ENCODE measurements at regions not wholly inside any gene's neighbourhood (a gene's known extent, or its start where the extent isn't known, plus 50 kb on each side); places are given as distances from the start of the nearest gene placed in this dataset.

DNA sequence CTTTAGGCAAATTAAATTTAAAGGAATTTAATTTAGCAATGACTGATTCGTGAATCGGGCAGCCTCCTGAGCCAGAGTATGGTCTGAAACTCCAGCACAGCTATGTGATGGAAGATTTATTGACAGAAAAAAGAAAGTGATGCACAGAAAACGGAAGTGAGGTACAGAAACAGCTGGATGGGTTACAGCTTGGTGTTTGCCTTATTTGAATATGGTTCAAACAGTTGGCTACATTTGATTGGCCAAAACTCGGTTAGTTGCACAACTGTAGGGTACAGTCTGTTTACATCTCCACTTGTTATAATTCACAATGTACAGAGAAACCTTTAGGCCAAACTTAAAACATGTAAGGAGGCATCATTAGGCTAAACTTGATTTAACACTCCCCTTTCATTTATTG is 1716.1 kb upstream of the C9orf72 start:
- Mint-ChIP-seq H3K4me1 (no peaks in the 10 kb centered on the region), H3K4me3 (no peak overlapping the region), H3K27ac (no peak overlapping the region), H3K27me3 (no peaks in the 10 kb centered on the region), H3K9me3 (peaks cover 0 to 14% (median 5%) of the 10 kb centered on the region in 9 donors), H3K36me3 (peaks cover 0 to 2% (median 0%) of the 10 kb centered on the region in 3 donors)
- POLR2A ChIA-PET, result no interaction called here
- DNase-seq (no peak), ATAC-seq (no peak)

DNA sequence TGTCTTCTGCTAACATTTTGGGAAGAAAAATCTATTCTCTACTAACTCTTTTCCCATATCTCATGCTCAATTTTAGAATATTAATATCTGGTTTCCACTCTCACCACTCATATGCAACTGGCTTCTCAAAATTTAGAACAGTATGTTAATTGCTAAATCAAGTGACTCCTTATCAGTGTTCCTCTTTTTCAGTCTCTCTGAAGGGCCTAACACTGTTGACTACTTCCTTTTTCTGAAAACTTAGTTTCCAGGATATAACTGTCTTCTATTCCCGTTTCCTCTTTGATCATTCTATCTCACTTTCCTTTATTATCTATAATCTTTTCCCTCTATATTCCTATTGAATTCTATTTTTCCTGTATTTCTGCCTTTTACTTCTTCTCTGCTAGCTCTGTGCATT is 1717.2 kb upstream of the C9orf72 start:
- H3K27ac Mint-ChIP-seq, result no peak overlapping the region
- POLR2A ChIA-PET, result no interaction called here
- ATAC-seq, result no peak
- no peak overlapping the region for H3K4me3 Mint-ChIP-seq
- DNase-seq, result no peak
- H3K36me3 Mint-ChIP-seq, result peaks cover 0 to 2% (median 0%) of the 10 kb centered on the region in 3 donors
- no peaks in the 10 kb centered on the region for H3K4me1 Mint-ChIP-seq
- no peaks in the 10 kb centered on the region for H3K27me3 Mint-ChIP-seq
- peaks cover 0 to 22% (median 6%) of the 10 kb centered on the region in 9 donors for H3K9me3 Mint-ChIP-seq

DNA sequence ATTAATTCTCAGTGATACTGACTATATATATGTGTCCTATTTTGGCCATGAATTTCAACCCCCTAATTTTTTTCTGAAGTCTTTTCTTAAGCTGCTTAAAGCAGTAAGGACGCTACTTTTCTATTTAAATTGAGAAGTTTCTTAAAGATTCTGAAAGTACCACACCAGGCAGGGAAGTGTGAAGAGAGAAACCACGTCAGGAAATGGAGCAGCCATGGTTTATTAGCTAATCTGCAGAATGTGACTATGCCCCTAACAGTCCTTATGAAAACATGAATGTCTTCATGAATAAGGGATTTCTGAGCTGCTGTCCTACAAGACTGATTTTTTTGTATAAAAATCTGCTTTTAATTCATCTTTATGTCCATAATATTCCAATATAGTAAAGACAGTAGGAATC is 1724.3 kb upstream of the C9orf72 start:
- no peaks in the 10 kb centered on the region for H3K4me1 Mint-ChIP-seq
- POLR2A ChIA-PET, result no interaction called here
- no peak overlapping the region for H3K27ac Mint-ChIP-seq
- DNase-seq (no peak), ATAC-seq (no peak)
- H3K27me3 Mint-ChIP-seq, result peaks cover 0 to 11% (median 0%) of the 10 kb centered on the region in 5 donors
- H3K36me3 Mint-ChIP-seq, result peaks cover 0 to 2% (median 0%) of the 10 kb centered on the region in 3 donors
- H3K9me3 Mint-ChIP-seq, result peaks cover 5 to 37% (median 13%) of the 10 kb centered on the region in 9 donors
- H3K4me3 Mint-ChIP-seq, result no peak overlapping the region

DNA sequence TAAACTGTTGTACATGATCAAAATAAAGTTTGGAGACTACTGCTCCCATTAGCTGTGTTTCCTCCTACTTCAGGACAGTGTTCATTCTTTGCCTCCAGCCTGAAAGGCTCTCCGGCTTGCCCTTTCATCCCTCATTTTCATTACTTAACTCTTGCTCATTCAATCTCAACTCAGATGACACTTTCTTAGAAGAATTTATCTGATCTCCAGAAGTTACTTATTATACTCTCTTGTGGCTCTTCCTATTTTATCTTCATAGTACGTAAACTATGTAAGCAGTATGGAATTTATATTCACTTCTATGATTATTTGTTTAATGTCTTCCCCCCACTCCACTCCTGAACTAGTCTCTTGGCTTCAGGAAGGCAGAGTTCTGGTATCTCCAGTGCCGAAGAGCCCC is 1737.9 kb upstream of the C9orf72 start:
- no peak for DNase-seq
- H3K36me3 Mint-ChIP-seq, result no peaks in the 10 kb centered on the region
- peaks cover 0 to 1% (median 0%) of the 10 kb centered on the region in 5 donors for H3K27me3 Mint-ChIP-seq
- no peak overlapping the region for H3K4me3 Mint-ChIP-seq
- POLR2A ChIA-PET, result no interaction called here
- H3K9me3 Mint-ChIP-seq, result peaks cover 0 to 9% (median 0%) of the 10 kb centered on the region in 9 donors
- H3K4me1 Mint-ChIP-seq, result no peaks in the 10 kb centered on the region
- ATAC-seq, result no peak
- H3K27ac Mint-ChIP-seq, result no peak overlapping the region

DNA sequence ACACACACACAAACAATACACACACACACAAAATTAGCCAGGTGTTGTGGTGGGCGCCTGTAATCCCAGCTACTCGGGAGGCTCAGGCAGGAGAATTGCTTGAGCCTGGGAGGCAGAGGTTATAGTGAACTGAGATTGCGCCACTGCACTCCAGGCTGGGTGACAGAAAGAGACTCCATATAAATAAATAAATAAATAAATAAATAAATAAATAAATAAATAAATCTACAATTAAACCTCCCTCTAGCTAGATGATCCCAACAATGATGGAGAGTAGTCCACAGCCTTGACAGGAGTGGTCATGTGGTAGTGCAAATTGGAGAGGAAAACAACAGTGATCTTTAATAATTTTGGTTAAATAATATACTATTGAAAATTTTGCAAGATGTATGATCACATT is 1739.0 kb upstream of the C9orf72 start:
- Mint-ChIP-seq H3K9me3 (peaks cover 0 to 6% (median 2%) of the 10 kb centered on the region in 9 donors), H3K27me3 (peaks cover 0 to 1% (median 0%) of the 10 kb centered on the region in 5 donors), H3K4me1 (no peaks in the 10 kb centered on the region), H3K4me3 (no peak overlapping the region), H3K27ac (no peak overlapping the region), H3K36me3 (no peaks in the 10 kb centered on the region)
- POLR2A ChIA-PET, result no interaction called here
- no peak for DNase-seq
- ATAC-seq, result no peak

DNA sequence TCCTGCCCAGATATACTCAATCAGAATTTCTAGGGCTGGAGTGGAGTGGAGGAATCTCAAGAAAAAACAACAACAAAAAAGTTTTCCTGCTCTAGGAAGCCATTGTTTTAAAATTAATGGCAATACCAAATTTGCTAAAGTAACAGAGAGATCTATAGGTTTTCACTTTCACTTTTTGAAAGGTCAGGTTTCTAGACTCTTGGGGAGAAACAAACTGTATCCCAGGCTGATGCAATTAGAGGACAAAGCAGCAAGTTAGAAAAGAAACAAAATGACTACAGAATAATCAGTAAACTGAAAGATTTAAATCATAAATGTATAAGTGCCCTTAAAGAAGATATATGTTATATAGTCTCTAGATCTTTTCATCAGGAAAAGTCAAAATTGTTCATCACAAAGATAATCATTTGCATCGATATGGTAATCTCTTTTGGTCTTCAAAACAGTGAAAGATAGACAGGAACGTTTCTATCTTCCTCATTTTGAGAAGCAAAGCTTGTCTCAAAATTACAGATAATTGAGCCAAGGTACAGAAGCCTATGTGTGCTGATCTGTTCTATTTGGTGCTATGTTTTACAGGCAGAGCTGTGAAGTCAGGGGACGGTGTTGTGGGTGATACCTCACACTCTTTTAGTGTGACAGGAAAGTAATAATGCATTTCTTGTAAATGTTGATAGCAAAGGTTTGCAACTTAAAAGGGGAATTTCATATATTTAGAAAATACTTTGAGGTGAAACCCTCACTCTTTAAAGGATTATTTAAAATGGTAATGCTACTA is 1746.6 kb upstream of the C9orf72 start:
- Mint-ChIP-seq H3K4me1 (no peaks in the 10 kb centered on the region), H3K36me3 (no peaks in the 10 kb centered on the region), H3K27me3 (no peaks in the 10 kb centered on the region), H3K9me3 (peaks cover 2 to 14% (median 5%) of the 10 kb centered on the region in 9 donors), H3K27ac (no peak overlapping the region), H3K4me3 (no peak overlapping the region)
- POLR2A ChIA-PET, result no interaction called here
- no peak for DNase-seq
- no peak for ATAC-seq

DNA sequence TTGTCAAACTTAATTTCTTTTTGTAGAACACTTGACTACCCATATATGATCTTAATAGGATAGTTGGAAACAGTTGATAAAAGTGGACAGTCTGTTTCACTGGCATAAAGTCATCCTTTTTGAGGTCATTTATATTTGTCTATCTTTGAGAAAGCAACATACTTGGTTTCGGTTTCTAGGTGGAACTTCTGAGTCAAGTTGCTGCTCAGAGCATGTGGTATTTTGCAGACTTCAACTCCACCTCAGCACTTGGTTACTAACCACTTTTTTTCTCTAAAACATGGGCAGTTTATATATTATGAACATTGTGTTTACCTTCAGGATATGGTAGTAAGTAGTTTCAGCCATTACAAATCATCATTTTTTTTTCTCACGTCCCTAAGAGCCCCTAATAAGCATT is 1749.0 kb upstream of the C9orf72 start:
- Mint-ChIP-seq H3K36me3 (no peaks in the 10 kb centered on the region), H3K9me3 (peaks cover 0 to 14% (median 5%) of the 10 kb centered on the region in 9 donors), H3K27ac (no peak overlapping the region), H3K4me3 (no peak overlapping the region), H3K4me1 (no peaks in the 10 kb centered on the region), H3K27me3 (no peaks in the 10 kb centered on the region)
- POLR2A ChIA-PET, result no interaction called here
- ATAC-seq (no peak), DNase-seq (no peak)

DNA sequence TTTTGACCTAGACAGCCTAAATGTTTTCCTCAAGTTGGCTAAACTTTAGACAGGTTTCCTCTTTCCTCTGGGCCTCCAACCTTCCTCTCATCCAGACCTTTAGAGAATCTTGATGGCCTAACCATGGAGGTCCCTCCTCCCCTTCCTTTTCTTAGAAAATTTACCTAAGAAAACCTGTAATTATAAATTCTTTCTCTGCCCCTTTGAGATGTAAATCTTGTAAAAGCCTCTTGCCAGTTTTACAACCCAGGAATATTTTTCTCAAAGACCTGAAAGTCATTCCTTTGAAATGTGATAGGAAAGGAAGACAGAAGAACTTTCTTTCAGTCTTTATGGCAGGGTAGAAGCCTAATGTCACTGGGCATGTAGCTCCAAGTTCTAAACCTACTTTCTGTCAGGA is 1752.6 kb upstream of the C9orf72 start:
- Mint-ChIP-seq H3K27me3 (no peaks in the 10 kb centered on the region), H3K4me1 (no peaks in the 10 kb centered on the region), H3K4me3 (no peak overlapping the region), H3K36me3 (no peaks in the 10 kb centered on the region), H3K9me3 (peaks cover 0 to 14% (median 4%) of the 10 kb centered on the region in 9 donors), H3K27ac (no peak overlapping the region)
- POLR2A ChIA-PET, result no interaction called here
- ATAC-seq, result no peak
- DNase-seq, result no peak

DNA sequence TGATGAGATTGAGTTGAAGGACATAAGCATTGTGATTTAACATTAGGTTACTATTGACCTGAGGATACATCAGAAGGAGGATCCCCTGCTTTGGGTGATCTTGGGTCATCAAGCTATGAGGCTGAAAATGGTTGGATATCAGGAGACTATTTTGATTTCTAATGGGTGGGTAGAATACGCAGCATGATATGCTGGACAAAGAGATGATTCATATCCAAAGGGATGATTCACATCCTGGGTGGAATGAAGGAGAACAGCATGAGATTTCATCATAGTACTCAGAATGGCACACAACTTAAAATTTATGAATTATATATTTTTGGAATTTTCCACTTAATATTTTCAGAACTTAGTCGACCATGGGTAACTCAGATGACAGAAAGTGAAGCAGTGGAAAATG is 1759.5 kb upstream of the C9orf72 start:
- Mint-ChIP-seq H3K27me3 (no peaks in the 10 kb centered on the region), H3K36me3 (no peaks in the 10 kb centered on the region), H3K9me3 (peaks cover 0 to 4% (median 0%) of the 10 kb centered on the region in 9 donors), H3K4me3 (no peak overlapping the region), H3K27ac (no peak overlapping the region), H3K4me1 (no peaks in the 10 kb centered on the region)
- DNase-seq (no peak), ATAC-seq (no peak)
- POLR2A ChIA-PET, result no interaction called here

DNA sequence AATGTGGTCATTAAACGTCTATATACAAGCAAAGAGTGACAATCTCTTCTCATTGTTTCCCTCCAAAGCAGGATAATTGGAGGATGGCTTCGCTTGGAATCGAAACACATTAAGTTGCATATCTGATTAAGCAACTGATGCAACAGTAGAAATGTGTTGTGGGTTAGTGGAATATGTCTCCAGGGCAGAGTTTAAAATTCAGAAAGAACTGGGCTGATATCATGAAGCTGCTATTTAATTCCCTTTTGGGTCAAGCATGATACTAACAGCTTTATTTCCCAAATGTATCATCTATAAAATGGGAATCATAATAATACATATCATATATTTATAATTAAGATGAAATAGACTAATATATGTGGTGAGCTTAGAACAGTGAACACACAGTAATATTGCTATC is 1763.0 kb upstream of the C9orf72 start:
- Mint-ChIP-seq H3K27me3 (no peaks in the 10 kb centered on the region), H3K27ac (no peak overlapping the region), H3K4me1 (no peaks in the 10 kb centered on the region), H3K36me3 (no peaks in the 10 kb centered on the region), H3K4me3 (no peak overlapping the region), H3K9me3 (peaks cover 0 to 4% (median 0%) of the 10 kb centered on the region in 9 donors)
- DNase-seq (no peak), ATAC-seq (no peak)
- POLR2A ChIA-PET, result no interaction called here

DNA sequence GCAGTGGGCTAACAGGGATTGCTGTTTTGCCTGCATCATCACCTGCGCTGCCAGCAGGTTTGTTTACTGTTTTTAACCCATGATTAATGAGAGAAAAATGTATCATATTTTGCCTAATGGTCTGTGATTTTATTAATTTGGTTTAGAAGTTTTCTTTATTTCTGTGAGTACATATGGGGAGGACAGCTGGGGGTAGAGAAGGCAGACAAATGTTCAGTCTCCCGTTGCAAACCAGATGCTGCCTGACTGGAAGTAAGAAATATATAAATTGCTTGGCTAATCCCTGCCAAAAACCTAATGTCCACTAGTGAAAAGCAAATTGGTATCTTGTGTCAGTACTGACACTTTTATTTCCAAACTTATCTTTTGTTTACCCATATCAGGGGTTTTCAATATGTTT is 1766.1 kb upstream of the C9orf72 start:
- H3K27me3 Mint-ChIP-seq, result no peaks in the 10 kb centered on the region
- H3K4me3 Mint-ChIP-seq, result no peak overlapping the region
- H3K36me3 Mint-ChIP-seq, result no peaks in the 10 kb centered on the region
- ATAC-seq (no peak), DNase-seq (no peak)
- H3K4me1 Mint-ChIP-seq, result no peaks in the 10 kb centered on the region
- no peak overlapping the region for H3K27ac Mint-ChIP-seq
- POLR2A ChIA-PET, result no interaction called here
- peaks cover 0 to 9% (median 0%) of the 10 kb centered on the region in 9 donors for H3K9me3 Mint-ChIP-seq

DNA sequence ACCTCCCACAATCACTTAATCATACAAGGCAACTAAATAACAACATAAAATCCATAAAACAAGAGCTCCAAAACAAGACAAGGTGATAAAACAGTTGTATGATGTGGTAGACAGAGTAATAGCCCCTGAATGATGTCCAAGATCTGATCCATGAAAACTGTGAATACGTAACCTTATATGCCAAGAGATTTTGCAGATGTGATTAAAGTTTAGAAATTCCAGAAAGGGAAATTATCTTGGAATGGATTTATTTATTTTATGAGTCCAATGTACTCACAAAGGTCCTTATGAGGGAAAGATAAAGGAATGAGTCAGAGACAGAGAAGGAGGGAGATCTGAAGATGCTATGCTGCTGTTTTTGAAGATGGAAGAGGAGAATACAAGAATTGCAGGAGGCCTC is 1775.7 kb upstream of the C9orf72 start:
- H3K4me1 Mint-ChIP-seq, result no peaks in the 10 kb centered on the region
- POLR2A ChIA-PET, result no interaction called here
- DNase-seq (no peak), ATAC-seq (no peak)
- H3K36me3 Mint-ChIP-seq, result no peaks in the 10 kb centered on the region
- H3K9me3 Mint-ChIP-seq, result peaks cover 0 to 16% (median 0%) of the 10 kb centered on the region in 9 donors
- H3K4me3 Mint-ChIP-seq, result no peak overlapping the region
- no peak overlapping the region for H3K27ac Mint-ChIP-seq
- H3K27me3 Mint-ChIP-seq, result no peaks in the 10 kb centered on the region

DNA sequence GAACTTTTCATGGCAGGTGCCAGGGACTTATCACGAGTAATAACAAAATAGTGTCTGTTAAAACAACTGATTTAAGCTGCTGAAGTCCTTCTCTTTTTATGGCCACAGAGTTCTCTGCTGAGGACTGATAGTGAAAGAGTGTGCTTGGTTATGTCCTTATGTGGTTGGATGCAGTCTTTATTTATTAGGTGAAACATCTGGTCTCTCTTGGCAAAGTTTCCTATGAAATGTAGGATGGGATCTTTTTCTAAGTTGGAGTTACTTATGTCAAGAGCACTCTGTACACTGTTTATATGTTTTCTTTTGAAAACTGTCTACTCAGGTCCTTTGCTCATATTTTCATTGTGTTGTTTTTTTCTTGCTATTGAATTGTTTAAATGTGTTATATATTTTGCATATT is 1816.1 kb upstream of the C9orf72 start:
- no peaks in the 10 kb centered on the region for H3K27me3 Mint-ChIP-seq
- no peak overlapping the region for H3K27ac Mint-ChIP-seq
- peaks cover 0 to 3% (median 0%) of the 10 kb centered on the region in 3 donors for H3K36me3 Mint-ChIP-seq
- no peaks in the 10 kb centered on the region for H3K4me1 Mint-ChIP-seq
- POLR2A ChIA-PET, result no interaction called here
- no peak overlapping the region for H3K4me3 Mint-ChIP-seq
- no peak for ATAC-seq
- DNase-seq, result no peak
- H3K9me3 Mint-ChIP-seq, result peaks cover 0 to 22% (median 5%) of the 10 kb centered on the region in 9 donors

DNA sequence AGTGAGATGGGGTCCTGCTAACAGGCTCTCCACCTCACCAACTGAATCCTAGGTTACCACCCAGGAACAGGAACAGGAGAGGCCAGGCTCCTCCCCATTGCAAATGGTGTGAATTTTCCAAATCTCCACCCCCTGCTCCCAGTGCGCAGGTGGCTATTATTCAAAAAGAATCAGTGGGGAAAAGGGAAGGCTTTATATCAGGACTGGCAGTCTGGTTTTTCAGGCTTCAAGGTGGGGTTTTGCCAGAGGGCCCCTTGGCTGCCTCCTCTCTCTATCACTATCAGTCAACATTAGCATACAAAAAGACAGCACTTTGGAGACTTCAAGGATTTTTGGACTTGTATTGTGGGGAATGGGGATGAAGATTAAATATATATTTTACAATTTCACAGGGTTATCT is 1817.6 kb upstream of the C9orf72 start:
- Mint-ChIP-seq H3K9me3 (peaks cover 0 to 8% (median 3%) of the 10 kb centered on the region in 9 donors), H3K27me3 (no peaks in the 10 kb centered on the region), H3K36me3 (no peaks in the 10 kb centered on the region), H3K4me3 (no peak overlapping the region), H3K4me1 (no peaks in the 10 kb centered on the region), H3K27ac (no peak overlapping the region)
- POLR2A ChIA-PET, result no interaction called here
- no peak for ATAC-seq
- DNase-seq, result no peak

Measured in naive thymus-derived CD8-positive, alpha-beta T cell (primary cell).